Kidney (tissue), 13 donors: ENCODE measurements at regions not wholly inside any gene's neighbourhood (a gene's known extent, or its start where the extent isn't known, plus 50 kb on each side); places are given as distances from the start of the nearest gene placed in this dataset.

Experiments used
- DNase-seq, 5 donors: peaks; one replicate each; pipeline ENCODE4 v3.0.0-alpha.2; 2013 to 2020
- FAIRE-seq: peaks from 2 replicates; lab custom pipeline; 2012; peaks lifted over from hg19 to GRCh38; lab: Jason Lieb, UNC
- H3K27ac ChIP-seq, 2 donors: one replicate each; pipeline ENCODE4 v1.7.0; 2013; ENCODE audit warnings: low read depth in 2 of 2, low read length in 2 of 2, inconsistent platforms in 1 of 2
- H3K27me3 ChIP-seq: one replicate; pipeline ENCODE4 v1.7.1; 2013; ENCODE audit warnings: low read length, inconsistent platforms; ENCODE audit not compliant: control insufficient read depth, insufficient read depth
- H3K36me3 ChIP-seq, 3 donors: one replicate each; pipeline versions ENCODE4 v1.7.0 to v1.7.1; 2013; ENCODE audit warnings: low read length in 3 of 3, control low read depth in 1 of 3, inconsistent platforms in 1 of 3; ENCODE audit not compliant: insufficient read depth in 3 of 3, control insufficient read depth in 2 of 3
- H3K4me1 ChIP-seq, 3 donors: one replicate each; pipeline versions ENCODE4 v1.7.0 to v1.7.1; 2013; ENCODE audit warnings: low read length in 3 of 3, inconsistent platforms in 1 of 3, low read depth in 1 of 3; ENCODE audit not compliant: control insufficient read depth in 2 of 3, insufficient read depth in 2 of 3
- H3K4me3 ChIP-seq, 3 donors: one replicate each; pipeline versions ENCODE4 v1.7.0 to v1.8.1; 2013; ENCODE audit warnings: low read length in 3 of 3, control low read depth in 1 of 3, inconsistent platforms in 1 of 3
- H3K9ac ChIP-seq, 3 donors: one replicate each; pipeline versions ENCODE4 v1.7.0 to v1.7.1; 2013; ENCODE audit warnings: low read length in 3 of 3, control low read depth in 1 of 3, inconsistent platforms in 1 of 3
- H3K9me3 ChIP-seq, 3 donors: one replicate each; pipeline versions ENCODE4 v1.7.0 to v1.7.1; 2013; ENCODE audit warnings: low read length in 3 of 3, control low read depth in 1 of 3, inconsistent platforms in 1 of 3; ENCODE audit not compliant: control insufficient read depth in 2 of 3, insufficient read depth in 1 of 3
- intact Hi-C: fragments of 100-400 bp; cut with DNase I; formaldehyde crosslinking; loops from one replicate; pipeline ENCODE4 v1.11.1; 2022
- TF ChIP-seq, protein P1 (sequence below): IDR thresholded peaks from 3 replicates; pipeline ENCODE4 v1.5.1; 2012; ENCODE audit warnings: mild to moderate bottlenecking, moderate library complexity, borderline replicate concordance; ENCODE audit not compliant: insufficient read depth; ENCODE audit errors: extremely low read depth
- donor health status: control.
- donor health status: control.
- donor health status: control.
- donor health status: control.
- donor health status: control.
- donor health status: DM: yes; HTN: yes; CAD: no.
- donor health status: Normal renal cell carcinoma (clear cell type).

DNA sequence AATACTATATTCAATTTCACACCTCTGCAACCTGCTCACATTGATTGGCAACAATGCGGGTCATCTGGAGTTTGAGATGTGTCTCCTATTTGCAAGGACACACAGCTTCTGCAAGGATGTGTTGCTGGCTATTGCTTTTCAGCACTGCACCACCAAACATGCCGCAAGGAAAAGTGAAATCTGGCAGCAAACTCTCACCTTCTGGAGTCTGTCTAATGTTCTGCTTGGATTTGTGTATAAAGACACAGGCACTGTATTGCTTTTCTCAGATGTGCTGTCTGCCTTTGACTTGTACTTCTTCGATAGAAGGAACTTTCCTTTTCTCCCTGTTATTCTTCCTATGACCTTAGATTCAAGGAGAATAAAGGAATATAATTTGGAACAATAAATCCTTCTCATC is 138.6 kb upstream of the EPHA4 start:
- Histone ChIP-seq H3K9ac (no peak overlapping the region), H3K4me3 (no peak overlapping the region), H3K27me3 (no peaks in the 10 kb centered on the region), H3K9me3 (no peaks in the 10 kb centered on the region), H3K27ac (no peak overlapping the region), H3K36me3 (no peaks in the 10 kb centered on the region), H3K4me1 (peaks cover 0 to 5% (median 0%) of the 10 kb centered on the region in 3 donors)
- FAIRE-seq (no peak), DNase-seq (no peak)
- TF ChIP-seq, protein P1, sequence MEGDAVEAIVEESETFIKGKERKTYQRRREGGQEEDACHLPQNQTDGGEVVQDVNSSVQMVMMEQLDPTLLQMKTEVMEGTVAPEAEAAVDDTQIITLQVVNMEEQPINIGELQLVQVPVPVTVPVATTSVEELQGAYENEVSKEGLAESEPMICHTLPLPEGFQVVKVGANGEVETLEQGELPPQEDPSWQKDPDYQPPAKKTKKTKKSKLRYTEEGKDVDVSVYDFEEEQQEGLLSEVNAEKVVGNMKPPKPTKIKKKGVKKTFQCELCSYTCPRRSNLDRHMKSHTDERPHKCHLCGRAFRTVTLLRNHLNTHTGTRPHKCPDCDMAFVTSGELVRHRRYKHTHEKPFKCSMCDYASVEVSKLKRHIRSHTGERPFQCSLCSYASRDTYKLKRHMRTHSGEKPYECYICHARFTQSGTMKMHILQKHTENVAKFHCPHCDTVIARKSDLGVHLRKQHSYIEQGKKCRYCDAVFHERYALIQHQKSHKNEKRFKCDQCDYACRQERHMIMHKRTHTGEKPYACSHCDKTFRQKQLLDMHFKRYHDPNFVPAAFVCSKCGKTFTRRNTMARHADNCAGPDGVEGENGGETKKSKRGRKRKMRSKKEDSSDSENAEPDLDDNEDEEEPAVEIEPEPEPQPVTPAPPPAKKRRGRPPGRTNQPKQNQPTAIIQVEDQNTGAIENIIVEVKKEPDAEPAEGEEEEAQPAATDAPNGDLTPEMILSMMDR, result no peak
- intact Hi-C loops, result no loop called here

DNA sequence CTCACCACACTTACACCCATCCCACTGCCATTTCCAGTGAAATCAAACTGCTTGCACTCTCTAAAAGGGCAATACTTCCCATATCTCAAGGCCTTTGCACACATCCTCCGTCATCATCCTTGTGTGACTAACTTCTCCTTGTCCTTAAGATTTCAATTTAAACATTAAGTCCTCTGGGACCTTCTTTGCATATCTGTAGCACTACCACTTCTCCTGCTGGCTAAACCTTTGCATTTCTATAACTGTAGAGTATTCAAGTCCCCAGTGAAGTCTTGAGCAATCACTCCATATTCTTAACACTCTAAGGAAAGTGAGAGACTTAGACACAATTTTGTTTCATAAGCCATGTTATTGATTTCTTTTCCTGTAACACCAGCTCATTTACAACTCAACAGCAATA is 136.8 kb upstream of the EPHA4 start:
- intact Hi-C loops, result no loop called here
- Histone ChIP-seq H3K9me3 (no peaks in the 10 kb centered on the region), H3K4me3 (no peak overlapping the region), H3K4me1 (peaks cover 0 to 5% (median 0%) of the 10 kb centered on the region in 3 donors), H3K27me3 (no peaks in the 10 kb centered on the region), H3K36me3 (no peaks in the 10 kb centered on the region), H3K9ac (no peak overlapping the region), H3K27ac (no peak overlapping the region)
- DNase-seq, result no peak
- TF ChIP-seq, protein P1, result no peak
- no peak for FAIRE-seq

DNA sequence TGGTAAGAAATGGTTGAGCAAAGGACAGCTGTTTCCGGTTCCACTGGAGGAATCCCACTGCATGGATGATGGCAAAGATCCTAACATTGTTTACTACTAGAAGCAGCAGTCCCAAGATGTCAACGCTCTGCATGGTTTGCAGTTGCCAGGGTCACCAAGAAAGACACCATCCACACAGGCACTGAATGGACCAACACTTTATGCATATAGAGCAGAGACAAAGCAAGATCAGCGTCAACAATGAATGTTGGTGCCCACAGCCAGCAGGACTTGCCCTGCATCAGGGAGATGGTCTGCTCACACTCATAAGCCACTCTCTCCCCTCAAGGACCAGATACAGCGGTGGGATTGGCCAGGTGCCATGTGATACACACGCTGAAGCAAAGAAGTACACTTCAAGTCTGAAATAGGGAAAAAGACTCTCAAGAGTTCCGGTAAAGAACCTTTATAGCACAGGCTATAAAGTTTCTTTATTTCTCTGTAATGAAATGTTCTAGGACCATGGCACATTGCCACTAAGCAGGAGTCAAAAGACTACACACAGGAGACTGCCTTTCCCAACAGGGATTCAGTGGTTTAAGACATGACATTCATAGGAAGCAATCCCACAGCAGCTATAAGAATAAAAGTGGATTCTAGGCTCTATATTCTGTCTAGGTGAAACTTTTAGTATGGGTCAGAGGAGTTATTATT is 133.2 kb upstream of the EPHA4 start:
- no peak for FAIRE-seq
- H3K9ac ChIP-seq, result no peak overlapping the region
- peaks cover 0 to 5% (median 0%) of the 10 kb centered on the region in 3 donors for H3K4me1 ChIP-seq
- H3K27ac ChIP-seq, result no peak overlapping the region
- H3K9me3 ChIP-seq, result no peaks in the 10 kb centered on the region
- H3K36me3 ChIP-seq, result no peaks in the 10 kb centered on the region
- intact Hi-C loops, result no loop called here
- no peaks in the 10 kb centered on the region for H3K27me3 ChIP-seq
- no peak for DNase-seq
- TF ChIP-seq, protein P1, result no peak
- no peak overlapping the region for H3K4me3 ChIP-seq
